Mesenchymal stem cell (in vitro differentiated cells and primary cell): ENCODE measurements at regions not wholly inside any gene's neighbourhood (a gene's known extent, or its start where the extent isn't known, plus 50 kb on each side); places are given as distances from the start of the nearest gene placed in this dataset.

ENCODE experiments used
- DNase-seq: peaks from one replicate; pipeline ENCODE4 v3.0.0-alpha.2; 2013
- H2AFZ ChIP-seq: one replicate; pipeline ENCODE4 v1.6.1; 2013; ENCODE audit warnings: low read depth, mild to moderate bottlenecking, control low read depth, inconsistent platforms, low read length, moderate library complexity
- H2AK5ac ChIP-seq: 2 replicates; pipeline ENCODE4 v1.6.1; 2013; ENCODE audit warnings: low read length, moderate library complexity, mild to moderate bottlenecking, inconsistent platforms; ENCODE audit not compliant: severe bottlenecking
- H2BK120ac ChIP-seq: one replicate; pipeline ENCODE4 v1.6.1; 2013; ENCODE audit warnings: low read depth, mild to moderate bottlenecking, inconsistent platforms, low read length, moderate library complexity
- H2BK12ac ChIP-seq, 2 experiments: one replicate each; pipeline ENCODE4 v1.6.1; 2013; ENCODE audit warnings: inconsistent platforms in 2 of 2, low read length in 2 of 2, mild to moderate bottlenecking in 2 of 2, moderate library complexity in 2 of 2, control low read depth in 1 of 2
- H2BK15ac ChIP-seq: one replicate; pipeline ENCODE4 v1.6.1; 2013; ENCODE audit warnings: mild to moderate bottlenecking, low read depth, inconsistent platforms; ENCODE audit not compliant: poor library complexity, severe bottlenecking
- H2BK5ac ChIP-seq: 2 replicates; pipeline ENCODE4 v1.6.1; 2013; ENCODE audit warnings: low read depth, mild to moderate bottlenecking, low read length, control low read depth, inconsistent platforms; ENCODE audit not compliant: poor library complexity, severe bottlenecking
- H3K14ac ChIP-seq, 2 experiments: one replicate each; pipeline ENCODE4 v1.6.1; 2013; ENCODE audit warnings: inconsistent platforms in 2 of 2, low read length in 2 of 2, control low read depth in 1 of 2, mild to moderate bottlenecking in 1 of 2, moderate library complexity in 1 of 2
- H3K18ac ChIP-seq, 2 experiments: one replicate each; pipeline ENCODE4 v1.6.1; 2013; ENCODE audit warnings: inconsistent platforms in 2 of 2, low read length in 2 of 2, control low read depth in 1 of 2, low read depth in 1 of 2, mild to moderate bottlenecking in 1 of 2
- H3K23ac ChIP-seq, 2 experiments: one replicate each; pipeline ENCODE4 v1.6.1; 2013; ENCODE audit warnings: inconsistent platforms in 2 of 2, low read length in 2 of 2, mild to moderate bottlenecking in 2 of 2, moderate library complexity in 2 of 2, control low read depth in 1 of 2
- H3K27ac ChIP-seq: 2 replicates; pipeline ENCODE4 v1.5.1; 2013; ENCODE audit warnings: mild to moderate bottlenecking, moderate library complexity, low read length, control low read depth, inconsistent platforms; ENCODE audit not compliant: poor library complexity, severe bottlenecking
- H3K27me3 ChIP-seq, 2 experiments: 2 replicates each; pipeline versions ENCODE4 v1.6.1 to v1.7.0; 2013; ENCODE audit warnings: low read length in 2 of 2, mild to moderate bottlenecking in 2 of 2, moderate library complexity in 2 of 2, control low read depth in 1 of 2, inconsistent platforms in 1 of 2; ENCODE audit not compliant: control insufficient read depth in 1 of 2, insufficient read depth in 1 of 2
- H3K36me3 ChIP-seq, 2 experiments: 2 replicates each; pipeline versions ENCODE4 v1.6.1 to v1.7.0; 2013; ENCODE audit warnings: low read length in 2 of 2, control low read depth in 1 of 2, inconsistent platforms in 1 of 2, low read depth in 1 of 2, mild to moderate bottlenecking in 1 of 2; ENCODE audit not compliant: insufficient read depth in 2 of 2, control insufficient read depth in 1 of 2
- H3K4ac ChIP-seq, 2 experiments: one replicate each; pipeline ENCODE4 v1.6.1; 2013; ENCODE audit warnings: inconsistent platforms in 2 of 2, low read length in 2 of 2, mild to moderate bottlenecking in 2 of 2, moderate library complexity in 2 of 2, control low read depth in 1 of 2, low read depth in 1 of 2
- H3K4me1 ChIP-seq: 2 replicates; pipeline ENCODE4 v1.6.1; 2013; ENCODE audit warnings: low read depth, low read length, control low read depth; ENCODE audit not compliant: control insufficient read depth, insufficient read depth
- H3K4me2 ChIP-seq: 2 replicates; pipeline ENCODE4 v1.6.1; 2013; ENCODE audit warnings: low read length, mild to moderate bottlenecking, inconsistent platforms; ENCODE audit not compliant: poor library complexity, severe bottlenecking
- H3K4me3 ChIP-seq, 2 experiments: 2 replicates each; pipeline versions ENCODE4 v1.5.1 to v1.7.0; 2013; ENCODE audit warnings: low read length in 2 of 2, mild to moderate bottlenecking in 2 of 2, control low read depth in 1 of 2, low read depth in 1 of 2; ENCODE audit not compliant: insufficient read depth in 1 of 2
- H3K79me1 ChIP-seq: replicated peaks from 2 replicates; pipeline ENCODE4 v1.6.1; 2013; ENCODE audit warnings: mild to moderate bottlenecking, control low read depth, low read length, inconsistent platforms; ENCODE audit not compliant: poor library complexity, severe bottlenecking
- H3K9ac ChIP-seq: 2 replicates; pipeline ENCODE4 v1.7.0; 2013; ENCODE audit warnings: mild to moderate bottlenecking, low read length, moderate library complexity
- H3K9me3 ChIP-seq: 2 replicates; pipeline ENCODE4 v1.7.0; 2013; ENCODE audit warnings: mild to moderate bottlenecking, low read length; ENCODE audit not compliant: control insufficient read depth
- H4K8ac ChIP-seq: one replicate; pipeline ENCODE4 v1.6.1; 2013; ENCODE audit warnings: inconsistent platforms, mild to moderate bottlenecking, low read length, moderate library complexity
- H4K91ac ChIP-seq: one replicate; pipeline ENCODE4 v1.6.1; 2013; ENCODE audit warnings: mild to moderate bottlenecking, low read length, inconsistent platforms
- WGBS: methylation state at CpG from one replicate; pipeline ENCODE4 v1.1.7; 2013; ENCODE audit warnings: mixed read lengths; 5-methylcytosine and 5-hydroxymethylcytosine counted together

DNA sequence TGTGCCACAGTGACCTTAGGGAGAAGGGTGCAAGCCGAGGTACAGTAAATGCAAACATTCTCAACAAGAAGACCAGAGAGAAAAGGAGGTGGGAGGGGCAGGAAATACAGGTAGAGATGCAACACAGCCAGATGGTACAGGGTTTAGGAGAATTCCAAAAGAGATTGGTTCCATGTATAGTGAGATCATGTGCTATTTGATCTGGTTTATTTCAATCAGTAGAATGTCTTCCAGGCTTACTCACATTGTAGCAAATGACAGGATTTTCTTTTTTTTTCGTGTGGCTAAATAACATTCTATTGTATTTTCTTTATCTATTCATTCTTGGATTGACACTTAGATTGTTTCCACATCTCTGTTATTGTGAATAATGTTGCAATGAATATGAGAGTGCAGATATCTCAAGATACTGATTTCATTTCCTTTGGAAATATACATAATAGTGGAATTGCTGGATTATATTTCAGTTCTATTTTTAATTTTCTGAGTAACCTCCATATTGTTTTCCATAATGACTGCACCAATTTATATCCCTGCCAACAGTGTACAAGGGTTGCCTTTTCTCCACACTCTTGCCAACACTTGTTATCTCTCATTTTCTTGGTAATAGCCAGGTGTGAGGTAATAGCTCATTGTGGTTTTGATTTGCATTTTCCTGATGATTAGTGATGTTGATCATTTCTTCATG lies 107.8 kb upstream of the GAS1 start:
- Histone ChIP-seq H3K18ac (no peak overlapping the region), H3K4me2 (no peak overlapping the region), H4K91ac (no peak overlapping the region), H2AFZ (no peak overlapping the region), H3K36me3 (no peaks in the 10 kb centered on the region), H3K9me3 (no peaks in the 10 kb centered on the region), H2BK5ac (no peak overlapping the region), H3K14ac (no peak overlapping the region), H3K27ac (no peak overlapping the region), H3K4me3 (no peak overlapping the region), H2BK15ac (no peak overlapping the region), H2BK120ac (no peak overlapping the region), H4K8ac (no peak overlapping the region), H3K27me3 (no peaks in the 10 kb centered on the region), H3K79me1 (no peaks in the 10 kb centered on the region), H3K4me1 (no peaks in the 10 kb centered on the region), H2AK5ac (no peak overlapping the region), H3K23ac (no peak overlapping the region), H3K4ac (no peak overlapping the region), H2BK12ac (no peak overlapping the region), H3K9ac (no peak overlapping the region)
- no peak for DNase-seq
- 78% methylated on average over 1 of the region's 2 CpGs for WGBS

DNA sequence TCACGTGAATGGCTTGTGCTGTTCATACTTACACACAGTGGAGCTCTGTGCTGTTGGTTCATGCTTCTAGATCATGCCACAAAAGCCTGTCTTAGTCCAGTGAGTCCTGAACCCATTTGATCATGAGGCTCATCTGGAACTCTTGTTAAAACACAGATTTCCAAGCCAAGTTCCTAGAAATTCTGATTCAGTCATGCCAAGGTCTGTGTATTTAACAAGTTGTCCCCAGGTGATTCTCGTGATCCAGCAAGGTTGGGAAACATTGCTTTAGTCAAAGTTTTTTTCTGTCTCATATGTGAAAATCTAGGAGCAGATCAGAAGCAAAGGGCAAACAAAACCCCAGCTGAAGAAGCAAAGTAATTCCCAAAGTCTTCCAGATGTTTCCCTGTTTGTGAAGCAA lies 112.5 kb upstream of the GAS1 start:
- Histone ChIP-seq H3K23ac (no peak overlapping the region), H3K9me3 (no peaks in the 10 kb centered on the region), H4K8ac (no peak overlapping the region), H3K27ac (no peak overlapping the region), H3K4me1 (no peaks in the 10 kb centered on the region), H3K4ac (no peak overlapping the region), H3K9ac (no peak overlapping the region), H3K27me3 (no peaks in the 10 kb centered on the region), H2BK15ac (no peak overlapping the region), H3K4me2 (no peak overlapping the region), H2BK120ac (no peak overlapping the region), H2BK12ac (no peak overlapping the region), H3K36me3 (no peaks in the 10 kb centered on the region), H3K18ac (no peak overlapping the region), H2AK5ac (no peak overlapping the region), H3K14ac (no peak overlapping the region), H3K4me3 (no peak overlapping the region), H4K91ac (no peak overlapping the region), H3K79me1 (no peaks in the 10 kb centered on the region), H2AFZ (no peak overlapping the region), H2BK5ac (no peak overlapping the region)
- WGBS, result 95% methylated on average over 2 of the region's 2 CpGs
- no peak for DNase-seq

DNA sequence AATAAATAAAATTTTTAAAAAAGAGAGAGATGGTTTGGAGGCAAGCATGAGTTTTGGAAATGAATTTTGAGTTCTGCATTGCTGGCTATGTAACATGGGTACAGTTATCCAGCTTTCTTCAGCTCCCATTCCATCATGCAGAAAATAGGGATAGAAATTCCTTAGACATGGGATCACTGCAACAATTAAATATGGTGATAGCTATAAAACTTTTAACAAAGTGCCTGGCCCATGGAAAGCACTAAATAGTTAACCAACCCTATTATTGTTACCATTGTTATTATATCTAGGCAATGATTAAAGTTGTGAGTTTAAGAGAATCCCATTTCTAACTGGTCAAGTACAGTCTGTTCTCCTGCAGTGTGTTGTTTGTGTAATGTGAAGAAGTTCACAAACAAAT lies 115.4 kb upstream of the GAS1 start:
- H4K8ac ChIP-seq, result no peak overlapping the region
- H3K4ac ChIP-seq, result no peak overlapping the region
- H3K9ac ChIP-seq, result peak overlapping the region; percentile 43
- no peaks in the 10 kb centered on the region for H3K27me3 ChIP-seq
- no peak overlapping the region for H3K18ac ChIP-seq
- H3K4me2 ChIP-seq, result no peak overlapping the region
- no peak overlapping the region for H2AFZ ChIP-seq
- no peak overlapping the region for H3K27ac ChIP-seq
- no peak for DNase-seq
- no peaks in the 10 kb centered on the region for H3K36me3 ChIP-seq
- H3K14ac ChIP-seq, result no peak overlapping the region
- H3K4me1 ChIP-seq, result no peaks in the 10 kb centered on the region
- no peak overlapping the region for H2BK5ac ChIP-seq
- no peak overlapping the region for H2BK15ac ChIP-seq
- H2AK5ac ChIP-seq, result no peak overlapping the region
- no peak overlapping the region for H3K23ac ChIP-seq
- no peaks in the 10 kb centered on the region for H3K9me3 ChIP-seq
- H3K79me1 ChIP-seq, result no peaks in the 10 kb centered on the region
- no peak overlapping the region for H4K91ac ChIP-seq
- no peak overlapping the region for H2BK120ac ChIP-seq
- H3K4me3 ChIP-seq, result no peak overlapping the region
- H2BK12ac ChIP-seq, result no peak overlapping the region

DNA sequence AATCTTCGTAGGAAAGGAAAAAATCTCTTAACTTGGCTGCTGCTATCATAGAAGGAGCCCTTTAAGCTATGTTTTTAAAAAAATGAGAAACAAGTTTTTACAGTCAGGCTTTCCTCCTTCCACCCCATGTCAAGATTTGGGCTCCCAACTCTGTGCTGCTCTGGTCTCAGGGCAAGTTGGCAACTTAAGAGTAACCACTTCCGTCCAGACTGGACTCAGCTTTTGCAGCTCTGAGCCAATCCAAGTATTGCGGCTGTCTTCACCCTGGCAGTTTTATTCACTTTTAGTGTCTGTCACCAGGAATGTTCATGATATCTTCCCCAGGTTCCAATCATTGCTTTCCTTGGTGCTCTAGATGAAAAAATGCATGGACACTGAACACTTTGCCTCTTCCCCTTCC lies 115.9 kb upstream of the GAS1 start:
- WGBS, result 88% methylated on average over 3 of the region's 3 CpGs
- Histone ChIP-seq H4K91ac (no peak overlapping the region), H3K4me3 (no peak overlapping the region), H4K8ac (no peak overlapping the region), H2BK15ac (no peak overlapping the region), H3K79me1 (no peaks in the 10 kb centered on the region), H3K9ac (peak overlapping the region; percentile 43), H3K4me1 (no peaks in the 10 kb centered on the region), H2BK120ac (no peak overlapping the region), H3K14ac (no peak overlapping the region), H2BK5ac (no peak overlapping the region), H3K23ac (no peak overlapping the region), H3K4me2 (no peak overlapping the region), H3K4ac (no peak overlapping the region), H3K27ac (no peak overlapping the region), H2AK5ac (no peak overlapping the region), H3K36me3 (no peaks in the 10 kb centered on the region), H2BK12ac (no peak overlapping the region), H2AFZ (no peak overlapping the region), H3K18ac (no peak overlapping the region), H3K9me3 (no peaks in the 10 kb centered on the region), H3K27me3 (no peaks in the 10 kb centered on the region)
- no peak for DNase-seq
